ENCODE measurements at regions not wholly inside any gene's neighbourhood (a gene's known extent, or its start where the extent isn't known, plus 50 kb on each side); places are given as distances from the start of the nearest gene placed in this dataset.

GRCh38 chr13:40403509-40404241, 262.8 kb downstream of the FOXO1 start:
- Histone ChIP-seq H3K27me3 (ENCODE audit: control insufficient read depth in 2 of 2, insufficient read depth in 2 of 2, low read length in 2 of 2) (no peaks in the 10 kb centered on the region), H2AFZ (ENCODE audit: insufficient read depth, low read depth, low read length, poor library complexity, severe bottlenecking) (peak overlapping the region; percentile 36), H3K4me1 (ENCODE audit: control insufficient read depth in 1 of 2, insufficient read depth in 2 of 2, low read length in 2 of 2) (peaks cover 47 to 54% of the 10 kb centered on the region in 2 donors), H3K36me3 (replicated peaks in 1 of 2; ENCODE audit: control insufficient read depth in 1 of 2, insufficient read depth in 2 of 2, low read length in 2 of 2) (no peaks in the 10 kb centered on the region), H3K27ac (ENCODE audit: low read depth in 1 of 2, low read length in 2 of 2) (peak overlapping the region in 1 of 2 donors; percentile 89), H3K9ac (ENCODE audit: insufficient read depth, low read length, poor library complexity, severe bottlenecking) (peak overlapping the region; percentile 38), H3K4me2 (replicated peaks; ENCODE audit: extremely low read depth, low read length, poor library complexity, severe bottlenecking) (no peak overlapping the region), H4K20me1 (ENCODE audit: insufficient read depth, low read length) (no peaks in the 10 kb centered on the region), H3K4me3 (replicated peaks in 1 of 3; ENCODE audit: low read depth in 2 of 3, low read length in 3 of 3) (no peak overlapping the region), H3K79me2 (ENCODE audit: insufficient read depth, low read length) (no peaks in the 10 kb centered on the region), H3K9me3 (replicated peaks in 1 of 2; ENCODE audit: control insufficient read depth in 1 of 2, insufficient read depth in 1 of 2, low read length in 2 of 2) (no peaks in the 10 kb centered on the region)
- peak overlapping the region in 6 of 7 donors; percentile 92 to 98 (median 96) for H3K27ac Mint-ChIP-seq
- peaks cover 0 to 2% (median 0%) of the 10 kb centered on the region in 7 donors for H3K9me3 Mint-ChIP-seq
- intact Hi-C loops (cut with micrococcal nuclease), result loop anchor here (5.0 to 10.0 kb wide), 2 partner anchors 261 to 264 kb away; partner anchors contain the start of gene FOXO1 (in 2 of the 2)
- H3K4me3 Mint-ChIP-seq, result no peak overlapping the region
- peaks cover 3 to 7% of the 10 kb centered on the region in 2 donors for H3K36me3 Mint-ChIP-seq
- TF ChIP-seq CTCF (IDR thresholded peaks at IDR 0.05), result no peak
- 98% methylated on average over 5 of the region's 17 CpGs for WGBS (ENCODE audit: insufficient coverage)
- peaks cover 56% of the 10 kb centered on the region for H3K4me1 Mint-ChIP-seq
- peaks cover 0 to 3% (median 0%) of the 10 kb centered on the region in 3 donors for H3K27me3 Mint-ChIP-seq (ENCODE audit: low read depth in 3 of 3)
- no peak for DNase-seq

GRCh38 chr13:40404407-40404806, 262.0 kb downstream of the FOXO1 start:
- H3K36me3 Mint-ChIP-seq, result peaks cover 3 to 7% of the 10 kb centered on the region in 2 donors
- H3K4me3 ChIP-seq (replicated peaks in 1 of 3; ENCODE audit: low read depth in 2 of 3, low read length in 3 of 3), result no peak overlapping the region
- no peak for DNase-seq
- no peak overlapping the region for H3K4me2 ChIP-seq (replicated peaks; ENCODE audit: extremely low read depth, low read length, poor library complexity, severe bottlenecking)
- WGBS (ENCODE audit: insufficient coverage), result 98% methylated on average over 5 of the region's 6 CpGs
- no peak overlapping the region for H3K4me3 Mint-ChIP-seq
- H3K9me3 ChIP-seq (replicated peaks in 1 of 2; ENCODE audit: control insufficient read depth in 1 of 2, insufficient read depth in 1 of 2, low read length in 2 of 2), result no peaks in the 10 kb centered on the region
- H4K20me1 ChIP-seq (ENCODE audit: insufficient read depth, low read length), result no peaks in the 10 kb centered on the region
- peaks cover 0 to 2% (median 0%) of the 10 kb centered on the region in 7 donors for H3K9me3 Mint-ChIP-seq
- H3K4me1 Mint-ChIP-seq, result peaks cover 50% of the 10 kb centered on the region
- no peaks in the 10 kb centered on the region for H3K27me3 ChIP-seq (ENCODE audit: control insufficient read depth in 2 of 2, insufficient read depth in 2 of 2, low read length in 2 of 2)
- H3K27ac ChIP-seq (ENCODE audit: low read depth in 1 of 2, low read length in 2 of 2), result no peak overlapping the region
- H3K9ac ChIP-seq (ENCODE audit: insufficient read depth, low read length, poor library complexity, severe bottlenecking), result no peak overlapping the region
- H3K27ac Mint-ChIP-seq, result peak overlapping the region in 4 of 7 donors; percentile 9 to 71 (median 53)
- H2AFZ ChIP-seq (ENCODE audit: insufficient read depth, low read depth, low read length, poor library complexity, severe bottlenecking), result peak overlapping the region; percentile 10
- peaks cover 44 to 47% of the 10 kb centered on the region in 2 donors for H3K4me1 ChIP-seq (ENCODE audit: control insufficient read depth in 1 of 2, insufficient read depth in 2 of 2, low read length in 2 of 2)
- TF ChIP-seq CTCF (IDR thresholded peaks at IDR 0.05), result no peak
- peaks cover 0 to 3% (median 0%) of the 10 kb centered on the region in 3 donors for H3K27me3 Mint-ChIP-seq (ENCODE audit: low read depth in 3 of 3)
- no peaks in the 10 kb centered on the region for H3K79me2 ChIP-seq (ENCODE audit: insufficient read depth, low read length)
- intact Hi-C loops (cut with micrococcal nuclease), result loop anchor here (5.0 to 10.0 kb wide), 2 partner anchors 260 to 263 kb away; partner anchors contain the start of gene FOXO1 (in 2 of the 2)
- H3K36me3 ChIP-seq (replicated peaks in 1 of 2; ENCODE audit: control insufficient read depth in 1 of 2, insufficient read depth in 2 of 2, low read length in 2 of 2), result no peaks in the 10 kb centered on the region
